SK-N-MC (cell line): ENCODE measurements at regions not wholly inside any gene's neighbourhood (a gene's known extent, or its start where the extent isn't known, plus 50 kb on each side); places are given as distances from the start of the nearest gene placed in this dataset.

Experiments used
- DNase-seq: peaks from one replicate; pipeline ENCODE4 v3.0.0-alpha.2; 2011; ENCODE audit warnings: low read depth, low spot score
- H3K27ac ChIP-seq: fragments of 200-600 bp; sonication (generic); 2 replicates; pipeline ENCODE4 v1.5.1; 2016; ENCODE audit warnings: mixed run types
- H3K36me3 ChIP-seq: fragments of 200-600 bp; sonication (generic); 2 replicates; pipeline ENCODE4 v1.6.1; 2017; ENCODE audit warnings: antibody characterized with exemption, low read length, mixed read lengths; ENCODE audit not compliant: insufficient read depth
- H3K4me3 ChIP-seq: fragments of 200-600 bp; sonication (generic); 2 replicates; pipeline ENCODE4 v1.5.1; 2016
- H3K9ac ChIP-seq: fragments of 200-600 bp; sonication (generic); 2 replicates; pipeline ENCODE4 v1.8.0; 2017; ENCODE audit warnings: mixed run types, mixed read lengths; ENCODE audit not compliant: insufficient read length
- H3K9me3 ChIP-seq: fragments of 200-600 bp; sonication (generic); 2 replicates; pipeline ENCODE4 v1.6.1; 2017; ENCODE audit warnings: low read depth, mild to moderate bottlenecking, antibody characterized with exemption, low read length, moderate library complexity, mixed read lengths
- EZH2 ChIP-seq: fragments of 200-600 bp; sonication (generic); IDR thresholded peaks from one replicate; pipeline ENCODE4 v1.6.1; 2017; ENCODE audit warnings: antibody characterized with exemption
- FOXP2 ChIP-seq: optimal IDR thresholded peaks from 2 replicates; pipeline ENCODE3; 2011; ENCODE audit warnings: mild to moderate bottlenecking, moderate library complexity; ENCODE audit not compliant: insufficient read depth; ENCODE audit errors: extremely low read length, control extremely low read depth
- POLR2AphosphoS5 ChIP-seq: IDR thresholded peaks from 2 replicates; pipeline ENCODE4 v1.6.1; 2012; ENCODE audit warnings: mild to moderate bottlenecking, low read depth, low read length, borderline replicate concordance

DNA sequence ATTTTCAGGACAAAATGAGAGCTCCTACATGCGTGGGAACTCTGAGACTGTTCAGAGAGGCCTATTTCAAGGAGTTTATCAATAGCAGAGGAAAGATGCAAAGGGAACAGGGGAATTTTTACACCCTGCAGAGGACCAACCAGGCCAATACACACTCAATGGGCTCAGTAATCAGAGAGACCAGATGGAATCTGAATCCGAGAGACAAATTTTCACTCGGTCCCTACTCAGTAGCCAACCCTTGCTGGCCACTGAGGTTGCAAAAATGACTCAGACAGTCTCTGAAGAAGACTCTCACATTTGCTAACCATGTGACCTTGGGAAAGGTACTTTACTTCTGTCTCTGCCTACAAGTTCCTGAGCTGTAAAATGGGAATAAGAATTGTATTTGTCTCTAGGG, 479.4 kb downstream of the CDK5RAP2 start:
- no peak overlapping the region for H3K9ac ChIP-seq
- no peak overlapping the region for H3K4me3 ChIP-seq
- no peaks in the 10 kb centered on the region for H3K9me3 ChIP-seq
- no peak overlapping the region for H3K27ac ChIP-seq
- H3K36me3 ChIP-seq, result no peaks in the 10 kb centered on the region
- TF ChIP-seq FOXP2, result no peak
- no peak for TF ChIP-seq EZH2
- no peak for TF ChIP-seq POLR2AphosphoS5
- DNase-seq, result no peak

DNA sequence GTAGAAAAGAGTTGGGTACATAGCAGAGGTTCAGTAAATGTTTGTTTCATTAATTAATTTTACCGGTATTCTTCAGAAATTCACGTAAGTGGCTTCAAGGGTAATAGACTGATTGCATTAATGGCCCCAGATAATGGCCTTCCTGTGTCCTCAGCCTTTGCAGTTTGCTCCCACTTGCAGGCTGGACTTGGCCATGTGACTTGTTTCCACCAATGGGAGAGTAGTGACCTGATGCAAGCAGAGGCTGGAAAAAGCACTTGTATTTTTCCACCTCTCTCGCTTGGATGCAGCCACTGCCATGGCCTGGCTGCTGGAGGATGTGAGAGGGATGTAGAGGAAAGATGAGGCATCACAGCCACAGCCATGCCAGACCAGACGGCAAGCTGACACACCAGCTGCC, 480.9 kb downstream of the CDK5RAP2 start:
- no peak for DNase-seq
- TF ChIP-seq EZH2 (no peak), POLR2AphosphoS5 (no peak), FOXP2 (no peak)
- H3K4me3 ChIP-seq, result no peak overlapping the region
- no peaks in the 10 kb centered on the region for H3K9me3 ChIP-seq
- no peak overlapping the region for H3K27ac ChIP-seq
- H3K36me3 ChIP-seq, result no peaks in the 10 kb centered on the region
- H3K9ac ChIP-seq, result no peak overlapping the region

DNA sequence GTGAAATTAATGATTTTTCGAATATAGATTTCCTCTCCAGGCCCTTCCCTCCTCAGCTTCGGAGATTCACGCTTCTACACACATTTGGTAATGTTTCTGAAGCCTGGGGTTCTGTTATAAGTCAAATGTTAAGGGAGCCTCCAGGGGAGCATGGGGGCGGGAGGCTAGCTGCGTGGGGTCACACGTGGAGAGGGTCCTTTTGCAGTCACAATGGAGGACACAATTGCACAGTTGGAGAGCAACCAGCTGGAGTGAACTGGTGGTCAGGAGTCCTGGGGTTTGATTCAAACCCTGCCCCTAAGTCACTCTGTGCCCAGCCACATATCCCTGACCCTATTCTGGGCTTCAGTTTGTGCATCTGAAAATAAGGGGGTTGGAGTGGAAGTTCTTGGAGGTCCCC, 481.4 kb downstream of the CDK5RAP2 start:
- Histone ChIP-seq H3K27ac (no peak overlapping the region), H3K36me3 (no peaks in the 10 kb centered on the region), H3K9ac (no peak overlapping the region), H3K4me3 (no peak overlapping the region), H3K9me3 (no peaks in the 10 kb centered on the region)
- DNase-seq, result no peak
- TF ChIP-seq POLR2AphosphoS5 (no peak), EZH2 (no peak), FOXP2 (no peak)

DNA sequence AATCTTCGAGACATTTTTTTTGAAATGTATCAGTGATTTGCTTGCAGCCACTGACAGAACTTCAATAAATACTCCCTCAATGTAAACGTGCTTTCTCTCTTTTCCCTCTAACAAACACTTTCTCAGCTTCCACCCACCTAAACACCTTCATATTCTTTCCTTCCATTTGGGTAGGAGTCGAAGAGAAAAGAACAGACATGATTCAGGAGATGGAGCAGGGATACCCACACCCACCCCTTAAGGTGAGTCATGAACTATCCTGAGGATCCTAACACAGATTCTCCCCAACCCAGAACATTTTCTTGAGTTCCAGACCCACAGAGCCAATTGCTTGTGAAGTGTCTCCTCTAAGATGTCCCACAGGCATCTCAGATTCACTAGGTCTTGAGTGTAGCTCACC, 488.8 kb downstream of the CDK5RAP2 start:
- Histone ChIP-seq H3K4me3 (no peak overlapping the region), H3K36me3 (no peaks in the 10 kb centered on the region), H3K9me3 (no peaks in the 10 kb centered on the region), H3K9ac (no peak overlapping the region), H3K27ac (no peak overlapping the region)
- DNase-seq, result no peak
- TF ChIP-seq EZH2 (no peak), FOXP2 (no peak), POLR2AphosphoS5 (no peak)

DNA sequence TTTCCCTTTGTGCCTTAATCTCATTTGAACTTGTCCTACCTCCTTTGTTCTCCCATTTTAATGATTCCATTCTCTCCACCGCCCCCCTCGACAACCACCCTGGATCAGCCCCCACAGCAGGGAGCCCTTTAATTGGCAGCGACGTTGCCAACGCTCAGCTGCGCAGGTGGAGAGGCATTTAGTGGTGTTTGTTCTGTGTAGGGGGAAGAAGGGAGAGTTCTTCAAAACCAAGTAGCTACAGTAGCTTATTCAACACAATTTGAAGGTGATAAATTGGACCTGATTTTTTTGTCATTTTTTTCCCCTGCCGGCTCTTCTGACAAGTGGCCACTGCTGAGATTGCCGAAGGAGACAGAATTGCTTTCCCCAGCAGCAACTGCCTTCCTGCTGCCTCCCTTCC, 499.1 kb downstream of the CDK5RAP2 start:
- no peak for DNase-seq
- Histone ChIP-seq H3K9ac (no peak overlapping the region), H3K9me3 (no peaks in the 10 kb centered on the region), H3K36me3 (no peaks in the 10 kb centered on the region), H3K4me3 (no peak overlapping the region), H3K27ac (no peak overlapping the region)
- TF ChIP-seq POLR2AphosphoS5 (no peak), EZH2 (no peak), FOXP2 (no peak)

DNA sequence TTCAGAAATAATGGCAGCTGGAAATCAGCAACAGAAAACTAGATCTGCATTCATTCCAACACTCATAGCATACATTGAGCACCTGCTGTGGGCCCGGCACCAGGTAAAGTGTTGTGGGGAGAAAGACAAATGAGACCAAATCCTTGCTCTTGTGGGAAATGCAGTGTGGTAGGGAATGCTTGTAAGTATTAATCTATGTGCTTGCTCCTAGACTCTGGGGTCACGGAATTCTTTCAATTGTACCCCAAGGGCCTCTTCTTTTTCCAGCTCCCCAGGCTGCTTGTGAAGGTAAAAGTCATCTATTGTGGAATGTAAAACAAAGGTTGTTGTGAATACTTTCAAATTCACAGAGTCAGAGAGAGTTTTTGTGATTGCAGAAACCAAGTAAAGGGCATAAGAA, 501.9 kb downstream of the CDK5RAP2 start:
- Histone ChIP-seq H3K9ac (no peak overlapping the region), H3K9me3 (no peaks in the 10 kb centered on the region), H3K27ac (no peak overlapping the region), H3K4me3 (no peak overlapping the region), H3K36me3 (no peaks in the 10 kb centered on the region)
- DNase-seq, result no peak
- TF ChIP-seq POLR2AphosphoS5 (no peak), EZH2 (no peak), FOXP2 (no peak)

DNA sequence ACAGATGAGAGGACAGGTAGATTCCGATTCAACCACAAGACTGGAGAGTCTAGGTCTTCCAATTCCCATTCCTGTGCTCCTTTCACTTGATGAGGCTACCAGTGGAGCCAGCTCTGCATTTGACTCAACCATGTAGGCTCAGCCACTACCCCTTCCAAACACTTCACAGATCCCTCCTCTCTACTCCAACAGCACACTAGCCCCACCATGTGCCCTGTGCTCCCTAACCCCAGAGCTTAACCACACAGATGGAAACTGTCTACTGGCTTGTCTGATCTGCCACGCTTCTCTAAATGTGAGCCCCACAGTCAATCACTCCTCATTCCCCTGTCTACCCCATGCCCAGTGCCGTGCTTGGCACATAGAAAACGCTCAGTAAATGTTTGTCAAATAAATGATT, 508.2 kb downstream of the CDK5RAP2 start:
- H3K9ac ChIP-seq, result no peak overlapping the region
- no peaks in the 10 kb centered on the region for H3K36me3 ChIP-seq
- H3K4me3 ChIP-seq, result no peak overlapping the region
- H3K27ac ChIP-seq, result no peak overlapping the region
- H3K9me3 ChIP-seq, result no peaks in the 10 kb centered on the region
- TF ChIP-seq FOXP2, result no peak
- TF ChIP-seq EZH2, result no peak
- no peak for TF ChIP-seq POLR2AphosphoS5
- DNase-seq, result no peak

DNA sequence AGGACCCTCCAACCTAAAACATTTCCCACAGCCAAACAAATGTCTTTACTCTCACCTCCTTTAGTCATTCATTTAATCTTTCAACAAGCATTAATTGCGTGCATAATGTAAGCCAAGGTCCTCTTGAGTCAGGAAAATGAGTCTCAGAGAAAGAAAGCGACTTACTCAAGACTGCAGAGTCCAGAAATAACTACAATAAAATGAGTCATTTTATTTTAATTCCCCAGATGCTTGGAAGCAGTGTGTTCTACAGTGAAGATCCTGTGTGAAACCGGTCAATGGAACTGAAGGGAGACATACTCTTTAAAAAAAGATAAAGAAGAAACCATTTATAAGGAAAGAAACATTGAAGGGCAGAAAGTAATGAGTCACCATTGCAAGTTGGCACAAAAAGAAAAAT, 513.7 kb downstream of the CDK5RAP2 start:
- Histone ChIP-seq H3K9ac (no peak overlapping the region), H3K36me3 (no peaks in the 10 kb centered on the region), H3K4me3 (no peak overlapping the region), H3K27ac (no peak overlapping the region), H3K9me3 (no peaks in the 10 kb centered on the region)
- DNase-seq, result no peak
- TF ChIP-seq POLR2AphosphoS5, result no peak
- no peak for TF ChIP-seq FOXP2
- no peak for TF ChIP-seq EZH2

DNA sequence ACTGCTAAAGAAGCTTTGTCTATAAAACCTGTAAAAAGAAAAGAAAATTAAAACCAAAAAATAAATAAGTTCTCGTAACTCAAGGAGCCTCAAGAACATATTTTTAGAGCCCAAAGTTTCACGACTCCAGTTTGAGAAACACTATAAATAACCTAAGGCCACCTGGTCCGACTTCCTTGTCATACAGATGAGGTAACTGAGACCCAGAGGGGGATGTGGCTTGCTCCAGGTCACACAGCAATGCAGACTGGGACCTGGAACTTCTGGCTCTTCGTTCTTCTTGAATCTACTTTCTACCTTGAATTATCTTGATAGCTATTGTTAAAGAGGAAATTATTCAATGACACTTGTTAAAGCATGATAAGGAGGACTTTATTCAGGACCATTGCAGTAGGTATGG, 514.8 kb downstream of the CDK5RAP2 start:
- Histone ChIP-seq H3K4me3 (no peak overlapping the region), H3K36me3 (no peaks in the 10 kb centered on the region), H3K9me3 (no peaks in the 10 kb centered on the region), H3K27ac (no peak overlapping the region), H3K9ac (no peak overlapping the region)
- TF ChIP-seq POLR2AphosphoS5 (no peak), FOXP2 (no peak), EZH2 (no peak)
- DNase-seq, result no peak
